ENCODE measurements at regions not wholly inside any gene's neighbourhood (a gene's known extent, or its start where the extent isn't known, plus 50 kb on each side); places are given as distances from the start of the nearest gene placed in this dataset.

- TF ChIP-seq CTCF (IDR thresholded peaks at IDR 0.05; ENCODE audit: low read depth, low read length, poor library complexity, severe bottlenecking) (no peak), EZH2phosphoT487 (IDR thresholded peaks at IDR 0.05; ENCODE audit: borderline replicate concordance, low read length) (no peak)
These were observed 159.0 kb downstream of the USP12 start for GRCh38 chr13:27012482-27013197.

All from DOHH2 (cell line).